Activated CD8-positive, alpha-beta T cell treated with anti-CD3 and anti-CD28 coated beads for 36 hours (primary cell): ENCODE measurements at regions not wholly inside any gene's neighbourhood (a gene's known extent, or its start where the extent isn't known, plus 50 kb on each side); places are given as distances from the start of the nearest gene placed in this dataset.

Source experiments
- ATAC-seq: fragments of 200-7000 bp; cut with Tn5 transposase; one replicate; pipeline ENCODE4 v1.10.0; 2021; ENCODE audit warnings: mild to moderate bottlenecking, moderate library complexity
- CTCF ChIA-PET: fragments of 350-600 bp; sonication (Branson Sonifier 250); formaldehyde crosslinking; loops from one replicate; lab custom pipeline; 2021; ENCODE audit warnings: antibody characterized with exemption; lab: Charles Lee
- POLR2A ChIA-PET: fragments of 350-600 bp; sonication (Branson Sonifier 250); formaldehyde crosslinking; loops from one replicate; lab custom pipeline; 2021; ENCODE audit warnings: antibody characterized with exemption; lab: Charles Lee
- DNase-seq: peaks from one replicate; pipeline ENCODE4 v3.0.0-alpha.2; 2020
- H3K27ac Mint-ChIP-seq: one replicate; pipeline ENCODE4 v1.8.0; 2021; ENCODE audit warnings: mild to moderate bottlenecking, mixed read lengths
- H3K27me3 Mint-ChIP-seq: one replicate; pipeline ENCODE4 v1.8.0; 2021; ENCODE audit warnings: mixed read lengths
- H3K36me3 Mint-ChIP-seq: one replicate; pipeline ENCODE4 v1.8.0; 2021; ENCODE audit warnings: low read depth, mixed read lengths
- H3K4me1 Mint-ChIP-seq: one replicate; pipeline ENCODE4 v1.8.0; 2021; ENCODE audit warnings: low read depth, mixed read lengths
- H3K4me3 Mint-ChIP-seq: one replicate; pipeline ENCODE4 v1.8.0; 2021; ENCODE audit warnings: mild to moderate bottlenecking, moderate library complexity, mixed read lengths
- H3K9me3 Mint-ChIP-seq: one replicate; pipeline ENCODE4 v1.8.0; 2021; ENCODE audit warnings: mixed read lengths
- CTCF ChIP-seq: fragments of 200-600 bp; IDR thresholded peaks from one replicate; pipeline ENCODE4 v1.8.0; 2022; ENCODE audit warnings: antibody characterized with exemption, mild to moderate bottlenecking
- intact Hi-C: fragments of 100-400 bp; cut with micrococcal nuclease; formaldehyde crosslinking; loops from one replicate; pipeline ENCODE4 v1.10.0; 2022

- Mint-ChIP-seq H3K27ac (no peak overlapping the region), H3K4me1 (no peaks in the 10 kb centered on the region), H3K36me3 (no peaks in the 10 kb centered on the region), H3K27me3 (no peaks in the 10 kb centered on the region), H3K4me3 (no peak overlapping the region), H3K9me3 (peaks cover 8% of the 10 kb centered on the region)
- TF ChIP-seq CTCF: no peak
- intact Hi-C loops: no loop called here
- ATAC-seq (no peak), DNase-seq (no peak)
- POLR2A ChIA-PET: no interaction called here
- CTCF ChIA-PET: no interaction called here
Observed at GRCh38 chr3:191008074-191008473, 145.6 kb upstream of the GMNC start.

GRCh38 chr3:191005790-191006189 lies 143.3 kb upstream of the GMNC start:
- ChIA-PET POLR2A (no interaction called here), CTCF (no interaction called here)
- no peak for DNase-seq
- H3K4me1 Mint-ChIP-seq: no peaks in the 10 kb centered on the region
- no peaks in the 10 kb centered on the region for H3K36me3 Mint-ChIP-seq
- intact Hi-C loops: no loop called here
- H3K9me3 Mint-ChIP-seq: peaks cover 3% of the 10 kb centered on the region
- no peaks in the 10 kb centered on the region for H3K27me3 Mint-ChIP-seq
- H3K4me3 Mint-ChIP-seq: no peak overlapping the region
- H3K27ac Mint-ChIP-seq: no peak overlapping the region
- no peak for TF ChIP-seq CTCF
- ATAC-seq: no peak

- Mint-ChIP-seq H3K4me3 (no peak overlapping the region), H3K9me3 (peaks cover 2% of the 10 kb centered on the region), H3K27ac (no peak overlapping the region), H3K27me3 (no peaks in the 10 kb centered on the region), H3K4me1 (no peaks in the 10 kb centered on the region), H3K36me3 (no peaks in the 10 kb centered on the region)
- TF ChIP-seq CTCF: no peak
- no peak for DNase-seq
- ChIA-PET POLR2A (no interaction called here), CTCF (no interaction called here)
- ATAC-seq: no peak
- intact Hi-C loops: no loop called here
Observed at GRCh38 chr3:191003742-191004141, 141.2 kb upstream of the GMNC start.

GRCh38 chr3:190996181-190996775 lies 133.8 kb upstream of the GMNC start:
- Mint-ChIP-seq H3K27me3 (peaks cover 1% of the 10 kb centered on the region), H3K36me3 (no peaks in the 10 kb centered on the region), H3K4me3 (no peak overlapping the region), H3K4me1 (no peaks in the 10 kb centered on the region), H3K9me3 (peaks cover 2% of the 10 kb centered on the region), H3K27ac (no peak overlapping the region)
- intact Hi-C loops: no loop called here
- DNase-seq (no peak), ATAC-seq (no peak)
- no peak for TF ChIP-seq CTCF
- CTCF ChIA-PET: no interaction called here
- POLR2A ChIA-PET: no interaction called here

GRCh38 chr3:190995156-190995555 lies 132.7 kb upstream of the GMNC start:
- Mint-ChIP-seq H3K27ac (no peak overlapping the region), H3K27me3 (peaks cover 1% of the 10 kb centered on the region), H3K4me1 (no peaks in the 10 kb centered on the region), H3K4me3 (no peak overlapping the region), H3K9me3 (peaks cover 2% of the 10 kb centered on the region), H3K36me3 (no peaks in the 10 kb centered on the region)
- intact Hi-C loops: no loop called here
- ATAC-seq: no peak
- CTCF ChIA-PET: no interaction called here
- DNase-seq: no peak
- POLR2A ChIA-PET: interaction anchor here (0.8 kb wide), 1 partner anchor 34 kb away, joined by 3 read pairs; no protein-coding TSS in a partner anchor
- TF ChIP-seq CTCF: no peak
